ENCODE measurements at regions not wholly inside any gene's neighbourhood (a gene's known extent, or its start where the extent isn't known, plus 50 kb on each side); places are given as distances from the start of the nearest gene placed in this dataset.

DNA sequence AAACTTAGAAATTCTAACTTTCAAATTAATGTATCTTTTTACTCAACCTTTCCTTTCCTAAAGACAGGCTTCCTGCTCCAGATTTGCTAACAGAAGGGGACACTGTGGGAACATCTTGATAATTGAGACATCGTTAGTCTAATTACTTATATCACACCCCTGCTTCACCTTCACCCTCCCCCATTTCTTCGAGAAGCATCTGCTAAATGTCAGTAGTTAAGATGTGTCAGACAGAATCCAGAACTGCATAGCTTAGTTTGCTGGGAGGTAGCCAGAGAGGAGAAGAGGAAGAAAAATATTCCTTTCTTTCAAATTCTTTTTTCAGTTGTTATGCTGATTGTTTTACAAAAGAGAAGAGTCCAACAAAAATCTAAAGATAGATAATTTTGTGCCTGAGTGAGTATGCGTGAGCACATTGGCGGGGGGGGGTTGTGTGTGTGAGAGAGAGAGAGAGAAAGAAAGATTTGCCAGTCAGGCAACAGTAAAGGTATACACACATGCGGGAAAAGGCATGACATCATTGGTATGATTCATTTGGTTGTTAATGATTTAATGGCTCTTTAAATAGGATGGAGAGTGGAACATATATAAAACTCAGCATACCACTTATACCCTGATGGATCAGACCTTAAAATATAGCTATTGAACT, 192.4 kb downstream of the PTN start:
- H3K4me1 ChIP-seq (ENCODE audit: control insufficient read depth in 4 of 4, insufficient read depth in 4 of 4, low read length in 3 of 4) = no peaks in the 10 kb centered on the region
- no peaks in the 10 kb centered on the region for H3K9me3 ChIP-seq (ENCODE audit: control insufficient read depth in 4 of 4, low read length in 3 of 4)
- H3K9ac ChIP-seq (ENCODE audit: low read depth in 1 of 2, low read length in 2 of 2) = no peak overlapping the region
- H3K36me3 ChIP-seq (ENCODE audit: control insufficient read depth in 4 of 4, insufficient read depth in 3 of 4, low read depth in 1 of 4, low read length in 3 of 4) = no peaks in the 10 kb centered on the region
- no peak for DNase-seq (ENCODE audit: low spot score)
- no peak overlapping the region for H3K4me3 ChIP-seq (ENCODE audit: low read depth in 1 of 3, low read length in 3 of 3)
- WGBS = 45% methylated on average over 5 of the region's 5 CpGs
- H3K27ac ChIP-seq (ENCODE audit: low read depth in 1 of 2, low read length in 2 of 2) = no peak overlapping the region
- TF ChIP-seq, protein P1, sequence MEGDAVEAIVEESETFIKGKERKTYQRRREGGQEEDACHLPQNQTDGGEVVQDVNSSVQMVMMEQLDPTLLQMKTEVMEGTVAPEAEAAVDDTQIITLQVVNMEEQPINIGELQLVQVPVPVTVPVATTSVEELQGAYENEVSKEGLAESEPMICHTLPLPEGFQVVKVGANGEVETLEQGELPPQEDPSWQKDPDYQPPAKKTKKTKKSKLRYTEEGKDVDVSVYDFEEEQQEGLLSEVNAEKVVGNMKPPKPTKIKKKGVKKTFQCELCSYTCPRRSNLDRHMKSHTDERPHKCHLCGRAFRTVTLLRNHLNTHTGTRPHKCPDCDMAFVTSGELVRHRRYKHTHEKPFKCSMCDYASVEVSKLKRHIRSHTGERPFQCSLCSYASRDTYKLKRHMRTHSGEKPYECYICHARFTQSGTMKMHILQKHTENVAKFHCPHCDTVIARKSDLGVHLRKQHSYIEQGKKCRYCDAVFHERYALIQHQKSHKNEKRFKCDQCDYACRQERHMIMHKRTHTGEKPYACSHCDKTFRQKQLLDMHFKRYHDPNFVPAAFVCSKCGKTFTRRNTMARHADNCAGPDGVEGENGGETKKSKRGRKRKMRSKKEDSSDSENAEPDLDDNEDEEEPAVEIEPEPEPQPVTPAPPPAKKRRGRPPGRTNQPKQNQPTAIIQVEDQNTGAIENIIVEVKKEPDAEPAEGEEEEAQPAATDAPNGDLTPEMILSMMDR (IDR thresholded peaks at IDR 0.05; ENCODE audit: low read depth, low read length, missing input control) = no peak
- no peak for TF ChIP-seq RAD21 (IDR thresholded peaks at IDR 0.05)
- TF ChIP-seq, protein P2, sequence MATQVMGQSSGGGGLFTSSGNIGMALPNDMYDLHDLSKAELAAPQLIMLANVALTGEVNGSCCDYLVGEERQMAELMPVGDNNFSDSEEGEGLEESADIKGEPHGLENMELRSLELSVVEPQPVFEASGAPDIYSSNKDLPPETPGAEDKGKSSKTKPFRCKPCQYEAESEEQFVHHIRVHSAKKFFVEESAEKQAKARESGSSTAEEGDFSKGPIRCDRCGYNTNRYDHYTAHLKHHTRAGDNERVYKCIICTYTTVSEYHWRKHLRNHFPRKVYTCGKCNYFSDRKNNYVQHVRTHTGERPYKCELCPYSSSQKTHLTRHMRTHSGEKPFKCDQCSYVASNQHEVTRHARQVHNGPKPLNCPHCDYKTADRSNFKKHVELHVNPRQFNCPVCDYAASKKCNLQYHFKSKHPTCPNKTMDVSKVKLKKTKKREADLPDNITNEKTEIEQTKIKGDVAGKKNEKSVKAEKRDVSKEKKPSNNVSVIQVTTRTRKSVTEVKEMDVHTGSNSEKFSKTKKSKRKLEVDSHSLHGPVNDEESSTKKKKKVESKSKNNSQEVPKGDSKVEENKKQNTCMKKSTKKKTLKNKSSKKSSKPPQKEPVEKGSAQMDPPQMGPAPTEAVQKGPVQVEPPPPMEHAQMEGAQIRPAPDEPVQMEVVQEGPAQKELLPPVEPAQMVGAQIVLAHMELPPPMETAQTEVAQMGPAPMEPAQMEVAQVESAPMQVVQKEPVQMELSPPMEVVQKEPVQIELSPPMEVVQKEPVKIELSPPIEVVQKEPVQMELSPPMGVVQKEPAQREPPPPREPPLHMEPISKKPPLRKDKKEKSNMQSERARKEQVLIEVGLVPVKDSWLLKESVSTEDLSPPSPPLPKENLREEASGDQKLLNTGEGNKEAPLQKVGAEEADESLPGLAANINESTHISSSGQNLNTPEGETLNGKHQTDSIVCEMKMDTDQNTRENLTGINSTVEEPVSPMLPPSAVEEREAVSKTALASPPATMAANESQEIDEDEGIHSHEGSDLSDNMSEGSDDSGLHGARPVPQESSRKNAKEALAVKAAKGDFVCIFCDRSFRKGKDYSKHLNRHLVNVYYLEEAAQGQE (IDR thresholded peaks at IDR 0.05) = no peak
- no peak for TF ChIP-seq RXRA (IDR thresholded peaks at IDR 0.05)
- TF ChIP-seq HNF4A (conservative IDR thresholded peaks at IDR 0.05) = no peak
- TF ChIP-seq HNF4G (IDR thresholded peaks at IDR 0.05) = no peak
- TF ChIP-seq YY1 (IDR thresholded peaks at IDR 0.05) = no peak
- TF ChIP-seq, protein P3, sequence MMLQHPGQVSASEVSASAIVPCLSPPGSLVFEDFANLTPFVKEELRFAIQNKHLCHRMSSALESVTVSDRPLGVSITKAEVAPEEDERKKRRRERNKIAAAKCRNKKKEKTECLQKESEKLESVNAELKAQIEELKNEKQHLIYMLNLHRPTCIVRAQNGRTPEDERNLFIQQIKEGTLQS (IDR thresholded peaks at IDR 0.05) = no peak
- TF ChIP-seq TAF1 (conservative IDR thresholded peaks at IDR 0.05) = no peak
- no peak for TF ChIP-seq SP1 (IDR thresholded peaks at IDR 0.05)
- TF ChIP-seq, protein P4, sequence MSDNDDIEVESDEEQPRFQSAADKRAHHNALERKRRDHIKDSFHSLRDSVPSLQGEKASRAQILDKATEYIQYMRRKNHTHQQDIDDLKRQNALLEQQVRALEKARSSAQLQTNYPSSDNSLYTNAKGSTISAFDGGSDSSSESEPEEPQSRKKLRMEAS (IDR thresholded peaks at IDR 0.05) = no peak
- TF ChIP-seq NR2F2 (IDR thresholded peaks at IDR 0.05) = no peak
- no peak for TF ChIP-seq FOXA2 (IDR thresholded peaks at IDR 0.05)
- H3K27me3 ChIP-seq (ENCODE audit: control insufficient read depth in 4 of 4, insufficient read depth in 4 of 4, low read length in 3 of 4) = no peaks in the 10 kb centered on the region

DNA sequence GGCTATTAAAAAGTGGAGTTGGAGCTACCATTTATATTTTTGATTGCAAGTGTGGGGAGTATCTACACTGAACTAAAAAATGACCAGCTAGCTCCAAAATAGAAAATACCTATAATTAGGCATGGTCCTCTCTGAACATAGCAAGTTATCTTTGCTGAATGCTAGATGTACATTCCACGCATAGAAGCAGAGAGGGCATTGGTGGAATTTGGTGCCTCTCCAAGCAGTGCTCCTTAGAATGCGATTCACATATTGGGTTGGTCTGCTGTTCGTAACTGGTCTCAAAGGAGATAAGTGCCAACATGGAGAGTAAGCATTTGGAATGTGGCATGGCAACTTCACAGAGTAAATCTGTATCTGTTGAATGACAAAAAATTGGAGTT, 196.2 kb downstream of the PTN start:
- 75% methylated on average over 3 of the region's 3 CpGs for WGBS
- H3K9ac ChIP-seq (ENCODE audit: low read depth in 1 of 2, low read length in 2 of 2) = no peak overlapping the region
- H3K27ac ChIP-seq (ENCODE audit: low read depth in 1 of 2, low read length in 2 of 2) = no peak overlapping the region
- TF ChIP-seq, protein P5, sequence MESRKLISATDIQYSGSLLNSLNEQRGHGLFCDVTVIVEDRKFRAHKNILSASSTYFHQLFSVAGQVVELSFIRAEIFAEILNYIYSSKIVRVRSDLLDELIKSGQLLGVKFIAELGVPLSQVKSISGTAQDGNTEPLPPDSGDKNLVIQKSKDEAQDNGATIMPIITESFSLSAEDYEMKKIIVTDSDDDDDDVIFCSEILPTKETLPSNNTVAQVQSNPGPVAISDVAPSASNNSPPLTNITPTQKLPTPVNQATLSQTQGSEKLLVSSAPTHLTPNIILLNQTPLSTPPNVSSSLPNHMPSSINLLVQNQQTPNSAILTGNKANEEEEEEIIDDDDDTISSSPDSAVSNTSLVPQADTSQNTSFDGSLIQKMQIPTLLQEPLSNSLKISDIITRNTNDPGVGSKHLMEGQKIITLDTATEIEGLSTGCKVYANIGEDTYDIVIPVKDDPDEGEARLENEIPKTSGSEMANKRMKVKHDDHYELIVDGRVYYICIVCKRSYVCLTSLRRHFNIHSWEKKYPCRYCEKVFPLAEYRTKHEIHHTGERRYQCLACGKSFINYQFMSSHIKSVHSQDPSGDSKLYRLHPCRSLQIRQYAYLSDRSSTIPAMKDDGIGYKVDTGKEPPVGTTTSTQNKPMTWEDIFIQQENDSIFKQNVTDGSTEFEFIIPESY (IDR thresholded peaks at IDR 0.05) = no peak
- TF ChIP-seq FOXA1 (IDR thresholded peaks at IDR 0.05) = no peak
- no peak for TF ChIP-seq TAF1 (conservative IDR thresholded peaks at IDR 0.05)
- TF ChIP-seq RXRA (IDR thresholded peaks at IDR 0.05) = no peak
- no peak for TF ChIP-seq YY1 (IDR thresholded peaks at IDR 0.05)
- TF ChIP-seq, protein P1 (IDR thresholded peaks at IDR 0.05; ENCODE audit: low read depth, low read length, missing input control) = no peak
- no peak for TF ChIP-seq NR2F2 (IDR thresholded peaks at IDR 0.05)
- no peak for TF ChIP-seq FOXA2 (IDR thresholded peaks at IDR 0.05)
- TF ChIP-seq EGR1 (IDR thresholded peaks at IDR 0.05; ENCODE audit: low read depth in 2 of 2) = no peak
- TF ChIP-seq, protein P2 (IDR thresholded peaks at IDR 0.05) = no peak
- TF ChIP-seq GABPA (IDR thresholded peaks at IDR 0.05 in 1 of 2, conservative IDR thresholded peaks at IDR 0.05 in 1 of 2) = no peak
- no peak for TF ChIP-seq RAD21 (IDR thresholded peaks at IDR 0.05)
- TF ChIP-seq, protein P4 (IDR thresholded peaks at IDR 0.05) = no peak

More for the DNA sequence above, 196.2 kb downstream of the PTN start:
- Histone ChIP-seq H3K4me1 (ENCODE audit: control insufficient read depth in 4 of 4, insufficient read depth in 4 of 4, low read length in 3 of 4) (no peaks in the 10 kb centered on the region), H3K36me3 (ENCODE audit: control insufficient read depth in 4 of 4, insufficient read depth in 3 of 4, low read depth in 1 of 4, low read length in 3 of 4) (no peaks in the 10 kb centered on the region), H3K27me3 (ENCODE audit: control insufficient read depth in 4 of 4, insufficient read depth in 4 of 4, low read length in 3 of 4) (no peaks in the 10 kb centered on the region), H3K4me3 (ENCODE audit: low read depth in 1 of 3, low read length in 3 of 3) (no peak overlapping the region), H3K9me3 (ENCODE audit: control insufficient read depth in 4 of 4, low read length in 3 of 4) (no peaks in the 10 kb centered on the region)
- no peak for DNase-seq (ENCODE audit: low spot score)

Measured in liver (tissue), 8 donors.